ENCODE measurements at regions not wholly inside any gene's neighbourhood (a gene's known extent, or its start where the extent isn't known, plus 50 kb on each side); places are given as distances from the start of the nearest gene placed in this dataset.
"Not testable (repeated sequence)": the region's sequence is repeated elsewhere in the genome, so short reads cannot be mapped to it uniquely, and the experiment has no call there.

- no peak overlapping the region for H3K4me3 ChIP-seq (replicated peaks in 1 of 3; ENCODE audit: low read depth in 2 of 3, low read length in 3 of 3)
- H3K27me3 ChIP-seq (ENCODE audit: control insufficient read depth in 2 of 2, insufficient read depth in 2 of 2, low read length in 2 of 2): no peaks in the 10 kb centered on the region
- H3K36me3 ChIP-seq (replicated peaks in 1 of 2; ENCODE audit: control insufficient read depth in 1 of 2, insufficient read depth in 2 of 2, low read length in 2 of 2): no peaks in the 10 kb centered on the region
- peaks cover 10% of the 10 kb centered on the region for H3K4me1 Mint-ChIP-seq
- no peak overlapping the region for H3K4me3 Mint-ChIP-seq
- peaks cover 0 to 9% (median 2%) of the 10 kb centered on the region in 3 donors for H3K27me3 Mint-ChIP-seq (ENCODE audit: low read depth in 3 of 3)
- H2AFZ ChIP-seq (ENCODE audit: insufficient read depth, low read depth, low read length, poor library complexity, severe bottlenecking): no peak overlapping the region
- H3K27ac ChIP-seq (ENCODE audit: low read depth in 1 of 2, low read length in 2 of 2): no peak overlapping the region
- DNase-seq: no peak
- no peak overlapping the region for H3K27ac Mint-ChIP-seq
- H4K20me1 ChIP-seq (ENCODE audit: insufficient read depth, low read length): no peaks in the 10 kb centered on the region
- 100% methylated on average over 4 of the region's 5 CpGs for WGBS (ENCODE audit: insufficient coverage)
- H3K9me3 Mint-ChIP-seq: peaks cover 0 to 7% (median 3%) of the 10 kb centered on the region in 7 donors
- H3K9me3 ChIP-seq (replicated peaks in 1 of 2; ENCODE audit: control insufficient read depth in 1 of 2, insufficient read depth in 1 of 2, low read length in 2 of 2): no peaks in the 10 kb centered on the region
- no peaks in the 10 kb centered on the region for H3K79me2 ChIP-seq (ENCODE audit: insufficient read depth, low read length)
- intact Hi-C loops (cut with micrococcal nuclease): no loop called here
- no peak overlapping the region for H3K4me2 ChIP-seq (replicated peaks; ENCODE audit: extremely low read depth, low read length, poor library complexity, severe bottlenecking)
- H3K4me1 ChIP-seq (ENCODE audit: control insufficient read depth in 1 of 2, insufficient read depth in 2 of 2, low read length in 2 of 2): peaks cover 21 to 27% of the 10 kb centered on the region in 2 donors
- H3K36me3 Mint-ChIP-seq: no peaks in the 10 kb centered on the region
- no peak for TF ChIP-seq CTCF (IDR thresholded peaks at IDR 0.05)
- no peak overlapping the region for H3K9ac ChIP-seq (ENCODE audit: insufficient read depth, low read length, poor library complexity, severe bottlenecking)
Measured at GRCh38 chr12:94839347-94839746, 164.2 kb downstream of the NDUFA12 start.

GRCh38 chr12:94836952-94837670 is 166.4 kb downstream of the NDUFA12 start:
- peaks cover 43 to 47% of the 10 kb centered on the region in 2 donors for H3K4me1 ChIP-seq (ENCODE audit: control insufficient read depth in 1 of 2, insufficient read depth in 2 of 2, low read length in 2 of 2)
- H2AFZ ChIP-seq (ENCODE audit: insufficient read depth, low read depth, low read length, poor library complexity, severe bottlenecking); H3K79me2 ChIP-seq (ENCODE audit: insufficient read depth, low read length); H3K9me3 ChIP-seq (replicated peaks in 1 of 2; ENCODE audit: control insufficient read depth in 1 of 2, insufficient read depth in 1 of 2, low read length in 2 of 2); H3K4me3 Mint-ChIP-seq; H3K9ac ChIP-seq (ENCODE audit: insufficient read depth, low read length, poor library complexity, severe bottlenecking); H3K4me2 ChIP-seq (replicated peaks; ENCODE audit: extremely low read depth, low read length, poor library complexity, severe bottlenecking); H3K9me3 Mint-ChIP-seq; H3K36me3 ChIP-seq (replicated peaks in 1 of 2; ENCODE audit: control insufficient read depth in 1 of 2, insufficient read depth in 2 of 2, low read length in 2 of 2); H3K27me3 Mint-ChIP-seq (ENCODE audit: low read depth in 3 of 3); intact Hi-C loops (cut with micrococcal nuclease); H3K4me3 ChIP-seq (replicated peaks in 1 of 3; ENCODE audit: low read depth in 2 of 3, low read length in 3 of 3); H4K20me1 ChIP-seq (ENCODE audit: insufficient read depth, low read length); H3K36me3 Mint-ChIP-seq; H3K27me3 ChIP-seq (ENCODE audit: control insufficient read depth in 2 of 2, insufficient read depth in 2 of 2, low read length in 2 of 2): not testable (repeated sequence)
- peak overlapping the region in 5 of 7 donors; percentile 19 to 91 (median 61) for H3K27ac Mint-ChIP-seq
- H3K4me1 Mint-ChIP-seq: peaks cover 25% of the 10 kb centered on the region
- peak overlapping the region; percentile 17 to 43 for H3K27ac ChIP-seq (ENCODE audit: low read depth in 1 of 2, low read length in 2 of 2)
- no CpG with 5 or more reads among the region's 13 CpGs for WGBS (ENCODE audit: insufficient coverage)
- DNase-seq: peak; percentile 59 to 70 (median 67)

Measured in CD14-positive monocyte (primary cell).